HG02981 (cell line): ENCODE measurements at regions not wholly inside any gene's neighbourhood (a gene's known extent, or its start where the extent isn't known, plus 50 kb on each side); places are given as distances from the start of the nearest gene placed in this dataset.
"Not testable (repeated sequence)": the region's sequence is repeated elsewhere in the genome, so short reads cannot be mapped to it uniquely, and the experiment has no call there.

Experiments used
- ATAC-seq: cut with Tn5 transposase; IDR thresholded peaks from one replicate; pipeline ENCODE4 v1.9.1; 2021; ENCODE audit warnings: mild to moderate bottlenecking, moderate library complexity; ENCODE audit not compliant: unreplicated experiment

GRCh38 chrX:8027827-8028226 is 100.6 kb upstream of the PNPLA4 start:
- ATAC-seq: no peak

DNA sequence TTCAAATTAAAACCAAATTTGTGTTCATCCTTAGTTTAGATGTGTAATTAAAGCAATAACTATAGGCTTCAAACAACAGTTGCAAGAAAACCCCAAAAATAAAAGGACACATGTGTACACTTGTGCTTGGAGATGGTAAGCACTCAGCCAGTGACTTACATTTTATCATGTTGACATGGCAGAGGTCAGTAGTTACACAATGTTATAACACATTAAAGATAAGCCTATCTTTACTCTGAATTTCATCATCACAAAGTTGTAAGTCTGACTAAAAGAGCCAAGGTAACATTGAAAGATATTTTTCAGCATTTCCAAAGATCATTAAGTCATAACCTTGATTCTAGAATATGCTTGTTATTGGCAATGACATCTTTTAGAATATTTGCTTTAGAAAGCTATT is 98.5 kb upstream of the PNPLA4 start:
- ATAC-seq: no peak

DNA sequence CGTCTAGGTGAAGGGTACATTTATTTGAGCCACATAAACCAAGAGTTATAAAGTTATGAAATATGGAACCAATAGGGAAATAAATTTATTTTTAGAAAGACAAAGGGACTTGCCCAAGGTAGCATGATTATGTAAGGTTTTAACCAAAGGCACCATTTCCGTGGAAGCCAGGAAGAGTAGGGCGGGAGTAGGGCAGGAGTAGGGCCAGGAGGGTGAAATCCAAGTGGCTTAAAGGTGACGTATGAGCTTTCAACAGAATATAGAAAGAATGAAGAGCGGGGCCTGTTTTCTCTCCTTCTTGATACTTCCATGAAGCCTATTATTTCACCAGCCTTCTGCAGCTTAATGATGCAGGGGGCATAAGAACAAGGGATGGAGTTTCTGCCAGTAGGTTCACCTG is 91.7 kb upstream of the PNPLA4 start:
- ATAC-seq: no peak

- ATAC-seq: no peak
Measured at GRCh38 chrX:8010105-8010504, 82.9 kb upstream of the PNPLA4 start.

- no peak for ATAC-seq
Measured at GRCh38 chrX:8005678-8006347, 78.6 kb upstream of the PNPLA4 start.

DNA sequence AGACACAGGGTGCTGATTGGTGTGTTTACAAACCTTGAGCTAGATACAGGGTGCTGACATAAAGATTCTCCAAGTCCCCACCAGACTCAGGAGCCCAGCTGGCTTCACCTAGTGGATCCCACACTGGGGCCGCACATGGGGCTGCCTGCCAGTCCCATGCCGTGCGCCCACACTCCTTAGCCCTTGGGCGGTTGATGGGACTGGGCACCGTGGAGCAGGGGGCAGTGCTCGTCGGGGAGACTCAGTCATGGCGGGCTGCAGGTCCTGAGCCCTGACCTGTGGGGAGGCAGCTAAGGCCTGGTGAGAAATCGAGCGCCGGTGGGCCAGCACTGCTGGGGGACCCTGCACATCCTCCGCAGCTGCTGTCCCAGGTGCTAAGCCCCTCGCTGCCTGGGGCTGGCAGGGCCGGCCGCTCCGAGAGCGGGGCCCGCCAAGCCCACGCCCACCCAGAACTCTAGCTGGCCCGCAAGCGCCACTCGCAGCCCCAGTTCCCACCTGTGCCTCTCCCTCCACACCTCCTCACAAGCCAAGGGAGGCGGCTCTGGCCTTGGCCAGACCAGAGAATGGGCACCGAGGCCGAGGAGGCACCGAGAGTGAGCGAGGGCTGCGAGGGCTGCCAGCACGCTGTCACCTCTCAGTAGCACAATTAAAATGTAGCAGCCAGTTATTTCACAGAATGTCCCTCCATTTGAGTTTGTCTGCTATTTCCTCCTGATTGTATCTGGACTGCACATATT is 76.1 kb upstream of the PNPLA4 start:
- ATAC-seq: no peak

DNA sequence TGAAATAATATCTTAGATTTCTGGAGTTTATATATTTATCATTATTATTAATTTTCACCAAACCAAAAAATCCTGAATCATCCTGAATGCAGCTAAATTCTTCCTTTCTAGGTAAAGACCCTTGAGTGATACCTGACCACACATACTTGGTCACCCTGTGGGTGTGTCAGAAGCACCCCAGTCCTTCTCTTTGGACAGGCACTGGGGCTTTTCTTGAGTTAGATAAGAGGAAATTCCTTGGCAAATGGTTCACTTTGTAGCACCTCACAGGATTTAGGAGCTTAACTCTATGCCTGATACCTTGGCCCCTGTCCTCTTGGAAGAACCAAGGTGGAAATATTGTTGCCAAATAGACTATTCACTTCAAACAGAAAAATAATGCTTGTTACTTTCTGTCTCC is 69.6 kb upstream of the PNPLA4 start:
- ATAC-seq: no peak

DNA sequence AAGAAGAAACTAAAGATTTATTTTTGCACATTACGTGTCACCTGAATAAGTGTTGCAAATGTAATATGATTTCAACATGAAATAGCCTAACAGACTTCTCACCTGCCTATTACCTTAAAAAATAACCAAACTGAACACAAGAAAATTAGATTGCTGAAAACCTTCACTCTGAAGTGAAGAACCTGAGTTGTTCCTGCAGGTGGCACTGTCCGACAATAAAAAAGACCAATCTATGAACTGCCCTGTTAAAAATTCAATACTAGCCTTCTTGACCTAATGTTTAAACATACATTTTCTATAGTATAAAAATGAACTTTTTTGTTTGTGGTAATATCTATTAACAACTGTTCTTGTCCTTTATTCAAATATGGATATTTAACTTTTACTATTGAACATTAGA is 69.2 kb upstream of the PNPLA4 start:
- ATAC-seq: peak; percentile 61

GRCh38 chrX:7993873-7994272 is 66.7 kb upstream of the PNPLA4 start:
- no peak for ATAC-seq

GRCh38 chrX:7988013-7988759 is 61.0 kb upstream of the PNPLA4 start:
- ATAC-seq: not testable (repeated sequence)

DNA sequence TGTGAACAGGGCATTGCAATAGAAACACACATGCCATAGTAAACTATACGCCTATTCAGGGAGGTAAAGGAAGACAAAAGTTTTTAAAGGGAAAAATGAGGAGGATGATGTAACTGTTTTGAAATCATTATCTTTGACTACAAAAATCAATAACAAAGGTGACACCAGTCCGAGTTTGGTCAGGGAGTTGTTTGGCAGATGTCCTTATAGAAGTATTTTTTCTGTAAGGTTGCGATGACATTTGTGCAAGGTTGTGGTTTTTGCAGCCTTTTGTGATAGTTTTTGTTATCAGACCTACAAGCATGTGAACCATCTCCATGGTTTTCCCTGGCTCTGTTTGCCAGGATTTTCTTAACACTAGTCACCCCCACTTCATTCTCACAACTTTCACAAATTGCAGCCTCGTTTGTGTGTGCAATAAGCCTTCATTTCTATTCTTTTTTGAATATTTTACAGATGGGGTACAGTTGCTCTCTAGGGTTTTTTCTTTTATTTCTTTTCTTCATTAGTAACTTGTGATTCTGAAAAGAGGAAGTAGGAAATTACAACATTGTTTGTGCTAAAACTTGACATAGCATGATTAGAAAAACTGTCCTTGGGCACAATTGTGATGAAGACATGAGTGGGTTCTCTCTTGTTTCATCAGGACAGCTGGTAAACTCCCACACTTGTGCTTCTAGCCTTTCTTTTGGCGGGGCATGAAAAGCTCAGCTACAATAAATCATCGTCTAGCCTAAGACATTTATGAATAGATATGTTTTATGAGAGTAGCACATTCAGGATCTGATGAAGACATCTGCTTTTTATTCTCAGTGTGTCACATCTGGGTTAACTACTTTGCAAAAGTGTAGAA is 60.2 kb upstream of the PNPLA4 start:
- ATAC-seq: no peak

- not testable (repeated sequence) for ATAC-seq
Measured at GRCh38 chrX:7986738-7987137, 59.5 kb upstream of the PNPLA4 start.

GRCh38 chrX:7985568-7985967 is 58.4 kb upstream of the PNPLA4 start:
- ATAC-seq: no peak

- ATAC-seq: no peak
Measured at GRCh38 chrX:7983581-7983980, 56.4 kb upstream of the PNPLA4 start.
